IMR-90 (cell line): ENCODE measurements at regions not wholly inside any gene's neighbourhood (a gene's known extent, or its start where the extent isn't known, plus 50 kb on each side); places are given as distances from the start of the nearest gene placed in this dataset.

Experiments
- ATAC-seq: fragments of 200-7000 bp; cut with Tn5 transposase; 2 replicates; pipeline ENCODE4 v1.9.1; 2020; ENCODE audit warnings: low read depth, mild to moderate bottlenecking, moderate library complexity
- BruUV-seq: library from RNA; stranded (reverse); fragments of 400-500 nt; replicated peaks from 2 replicates; lab custom pipeline; 2021; lab: Mats Ljungman, UMichigan
- CTCF ChIA-PET: fragments of 300-600 bp; formaldehyde crosslinking; extraction: SDS; loops from one replicate; lab custom pipeline; 2021; ENCODE audit warnings: antibody characterized with exemption; lab: Yijun Ruan, JAX
- POLR2A ChIA-PET: fragments of 300-600 bp; sonication (Branson Sonifier 250); formaldehyde crosslinking; loops from one replicate; lab custom pipeline; 2022; ENCODE audit warnings: antibody characterized with exemption; ENCODE audit not compliant: unreplicated experiment; lab: Charles Lee
- DNase-seq: peaks from one replicate; pipeline ENCODE4 v3.0.0; 2013
- H2AFZ ChIP-seq: replicated peaks from 2 replicates; pipeline ENCODE3; 2013; ENCODE audit warnings: low read length, mild to moderate bottlenecking; ENCODE audit not compliant: poor library complexity
- H2AK5ac ChIP-seq: 2 replicates; pipeline ENCODE4 v1.6.1; 2013; ENCODE audit warnings: low read depth, low read length, inconsistent platforms
- H2AK9ac ChIP-seq: replicated peaks from 2 replicates; pipeline ENCODE3; 2013; ENCODE audit warnings: mild to moderate bottlenecking, low read depth, low read length, moderate library complexity; ENCODE audit not compliant: poor library complexity
- H2BK120ac ChIP-seq: 2 replicates; pipeline ENCODE4 v1.6.1; 2013; ENCODE audit warnings: low read depth, low read length, inconsistent platforms
- H2BK15ac ChIP-seq: 3 replicates; pipeline ENCODE4 v1.6.1; 2013; ENCODE audit warnings: low read depth, low read length, inconsistent platforms
- H2BK20ac ChIP-seq: 2 replicates; pipeline ENCODE4 v1.6.1; 2013; ENCODE audit warnings: low read depth, mild to moderate bottlenecking, inconsistent platforms, low read length, moderate library complexity
- H2BK5ac ChIP-seq: 2 replicates; pipeline ENCODE4 v1.6.1; 2013; ENCODE audit warnings: mild to moderate bottlenecking, low read depth, low read length, inconsistent platforms; ENCODE audit not compliant: poor library complexity, severe bottlenecking
- H3K14ac ChIP-seq: replicated peaks from 2 replicates; pipeline ENCODE4 v1.6.1; 2013; ENCODE audit warnings: low read depth, low read length, inconsistent platforms
- H3K18ac ChIP-seq: 2 replicates; pipeline ENCODE4 v1.6.1; 2013; ENCODE audit warnings: low read depth, low read length, control low read depth
- H3K23ac ChIP-seq: 2 replicates; pipeline ENCODE4 v1.6.1; 2013; ENCODE audit warnings: low read depth, low read length, inconsistent platforms
- H3K27ac ChIP-seq: 2 replicates; pipeline ENCODE4 v1.5.1; 2013; ENCODE audit warnings: mild to moderate bottlenecking, control low read depth, low read length; ENCODE audit not compliant: insufficient read depth
- H3K27me3 ChIP-seq: 2 replicates; pipeline ENCODE4 v1.6.1; 2013; ENCODE audit warnings: low read length; ENCODE audit not compliant: control insufficient read depth, insufficient read depth
- H3K36me3 ChIP-seq: 2 replicates; pipeline ENCODE4 v1.6.1; 2013; ENCODE audit warnings: low read length, mixed read lengths; ENCODE audit not compliant: control insufficient read depth, insufficient read depth
- H3K4ac ChIP-seq: 2 replicates; pipeline ENCODE4 v1.6.1; 2013; ENCODE audit warnings: low read depth, low read length, inconsistent platforms
- H3K4me1 ChIP-seq: 2 replicates; pipeline ENCODE4 v1.6.1; 2013; ENCODE audit warnings: low read length, mixed read lengths; ENCODE audit not compliant: control insufficient read depth, insufficient read depth
- H3K4me2 ChIP-seq: 2 replicates; pipeline ENCODE4 v1.6.1; 2013; ENCODE audit warnings: low read depth, mild to moderate bottlenecking, control low read depth, low read length, moderate library complexity
- H3K4me3 ChIP-seq: 2 replicates; pipeline ENCODE4 v1.5.1; 2013; ENCODE audit warnings: low read depth, mild to moderate bottlenecking, control low read depth, low read length, moderate library complexity; ENCODE audit not compliant: insufficient read depth
- H3K56ac ChIP-seq: 2 replicates; pipeline ENCODE4 v1.6.1; 2013; ENCODE audit warnings: low read length, inconsistent platforms; ENCODE audit not compliant: insufficient read depth; ENCODE audit errors: extremely low read depth
- H3K79me1 ChIP-seq, 2 experiments: 2 replicates each; pipeline ENCODE4 v1.6.1; 2013; ENCODE audit warnings: low read length in 2 of 2, inconsistent platforms in 1 of 2, low read depth in 1 of 2
- H3K9ac ChIP-seq: 2 replicates; pipeline ENCODE4 v1.6.1; 2013; ENCODE audit warnings: low read depth, low read length, control low read depth
- H3K9me1 ChIP-seq: 2 replicates; pipeline ENCODE4 v1.6.1; 2013; ENCODE audit warnings: low read length, inconsistent platforms; ENCODE audit not compliant: insufficient read depth
- H3K9me3 ChIP-seq: 2 replicates; pipeline ENCODE4 v1.6.1; 2013; ENCODE audit warnings: low read length; ENCODE audit not compliant: control insufficient read depth, insufficient read depth
- H4K20me1 ChIP-seq: 2 replicates; pipeline ENCODE4 v1.6.1; 2013; ENCODE audit warnings: low read length, inconsistent platforms; ENCODE audit not compliant: insufficient read depth
- H4K5ac ChIP-seq: 2 replicates; pipeline ENCODE4 v1.6.1; 2013; ENCODE audit warnings: mild to moderate bottlenecking, low read depth, low read length, control low read depth
- H4K8ac ChIP-seq, 2 experiments: 2 replicates each; pipeline ENCODE4 v1.6.1; 2013; ENCODE audit warnings: low read depth in 2 of 2, low read length in 2 of 2, control low read depth in 1 of 2, inconsistent platforms in 1 of 2
- H4K91ac ChIP-seq: 2 replicates; pipeline ENCODE4 v1.6.1; 2013; ENCODE audit warnings: low read depth, low read length, inconsistent platforms; ENCODE audit not compliant: insufficient read depth
- CHD1 ChIP-seq: IDR thresholded peaks from 2 replicates; pipeline ENCODE4 v1.6.1; 2012; ENCODE audit warnings: low read depth, low read length, improper control_type of control experiment
- CTCF ChIP-seq: conservative IDR thresholded peaks from 2 replicates; pipeline ENCODE4 v1.5.1; 2012; ENCODE audit warnings: mild to moderate bottlenecking, low read depth, low read length, improper control_type of control experiment
- MAFK ChIP-seq: IDR thresholded peaks from 2 replicates; pipeline ENCODE4 v1.6.1; 2012; ENCODE audit warnings: low read depth, low read length, improper control_type of control experiment
- MXI1 ChIP-seq: IDR thresholded peaks from 2 replicates; pipeline ENCODE4 v1.6.1; 2012; ENCODE audit warnings: low read depth, mild to moderate bottlenecking, low read length, moderate library complexity, borderline replicate concordance
- NFE2L2 ChIP-seq: fragments of 150-350 bp; IDR thresholded peaks from 2 replicates; pipeline ENCODE4 v1.6.1; 2016; ENCODE audit warnings: low read depth, mild to moderate bottlenecking, low read length
- POLR2A ChIP-seq: IDR thresholded peaks from 2 replicates; pipeline ENCODE4 v1.6.1; 2012; ENCODE audit warnings: mild to moderate bottlenecking, low read depth, low read length
- SMC3 ChIP-seq: fragments of 150-350 bp; IDR thresholded peaks from 2 replicates; pipeline ENCODE4 v1.6.1; 2016; ENCODE audit warnings: low read depth, mild to moderate bottlenecking, antibody characterized with exemption, low read length, moderate library complexity
- USF2 ChIP-seq: fragments of 150-350 bp; IDR thresholded peaks from 2 replicates; pipeline ENCODE4 v1.6.1; 2017; ENCODE audit warnings: mild to moderate bottlenecking, antibody characterized with exemption, low read length, low read depth
- WGBS, 2 experiments: methylation state at CpG; one replicate each; pipeline versions ENCODE4 v1.1.5 to v1.1.7; 2013; ENCODE audit warnings: missing lambda C conversion rate in 2 of 2; ENCODE audit not compliant: insufficient read length in 1 of 2; ENCODE audit errors: extremely low coverage in 2 of 2; 5-methylcytosine and 5-hydroxymethylcytosine counted together
- dilution Hi-C: fragments of 300-500 bp; cut with HindIII; formaldehyde crosslinking; loops from one replicate; pipeline ENCODE4 v1.14.3; 2018; ENCODE audit warnings: low sequenced_read_pairs; ENCODE audit not compliant: unreplicated experiment
- in situ Hi-C: fragments of 300-500 bp; cut with MboI; formaldehyde crosslinking; loops from 3 replicates; pipeline ENCODE4 v1.14.3; 2019; ENCODE audit warnings: low sequenced_read_pairs, inconsistent platforms, mixed read lengths
- intact Hi-C: fragments of 100-400 bp; cut with micrococcal nuclease; formaldehyde crosslinking; loops from 2 replicates; pipeline ENCODE4 v1.10.0; 2022

- H4K8ac ChIP-seq, result no peak overlapping the region
- no peak overlapping the region for H3K14ac ChIP-seq
- peaks cover 1% of the 10 kb centered on the region; the same call in 1 of the 2 replicates for H3K4me1 ChIP-seq
- H2AK9ac ChIP-seq, result no peak overlapping the region
- H3K4ac ChIP-seq, result no peak overlapping the region
- ChIA-PET POLR2A (no interaction called here), CTCF (no interaction called here)
- no peaks in the 10 kb centered on the region for H3K36me3 ChIP-seq
- BruUV-seq, result no TSS peak
- peaks cover 2% of the 10 kb centered on the region; the same call in 1 of the 2 replicates for H3K9me1 ChIP-seq
- H2AK5ac ChIP-seq, result no peak overlapping the region
- no peak overlapping the region for H4K91ac ChIP-seq
- no peak for DNase-seq
- no peak overlapping the region for H3K18ac ChIP-seq
- ATAC-seq, result no peak
- TF ChIP-seq SMC3 (no peak), CTCF (no peak), USF2 (no peak), POLR2A (no peak), MXI1 (no peak), CHD1 (no peak), NFE2L2 (no peak), MAFK (no peak)
- H4K20me1 ChIP-seq, result no peaks in the 10 kb centered on the region
- 100% methylated on average over 1 of the region's 8 CpGs; no CpG with 5 or more reads in 1 of the 2 experiments for WGBS, 2 experiments
- no peak overlapping the region for H4K5ac ChIP-seq
- no peak overlapping the region for H3K4me2 ChIP-seq
- no peaks in the 10 kb centered on the region for H3K79me1 ChIP-seq
- no peak overlapping the region for H2AFZ ChIP-seq
- dilution Hi-C loops (no loop called here), intact Hi-C loops (no loop called here), in situ Hi-C loops (no loop called here)
- no peak overlapping the region for H2BK20ac ChIP-seq
- no peak overlapping the region for H3K56ac ChIP-seq
- H3K27ac ChIP-seq, result no peak overlapping the region
- H3K4me3 ChIP-seq, result no peak overlapping the region
- H3K27me3 ChIP-seq, result peaks cover 2% of the 10 kb centered on the region
- H3K23ac ChIP-seq, result no peak overlapping the region
- no peaks in the 10 kb centered on the region for H3K9me3 ChIP-seq
- H2BK120ac ChIP-seq, result no peak overlapping the region
- H3K9ac ChIP-seq, result no peak overlapping the region
- no peak overlapping the region for H2BK5ac ChIP-seq
- H2BK15ac ChIP-seq, result no peak overlapping the region
Observed at GRCh38 chr1:229000187-229000586, 264.9 kb downstream of the RHOU start.
